ENCODE measurements at regions not wholly inside any gene's neighbourhood (a gene's known extent, or its start where the extent isn't known, plus 50 kb on each side); places are given as distances from the start of the nearest gene placed in this dataset.

- 93% methylated on average over 2 to 3 of the region's 3 CpGs for WGBS, 2 donors
- intact Hi-C loops (cut with DNase I), result no loop called here
- DNase-seq, result no peak
- Histone ChIP-seq H3K4me1 (peaks cover 0 to 10% (median 4%) of the 10 kb centered on the region in 3 donors), H3K27me3 (peaks cover 0 to 14% (median 0%) of the 10 kb centered on the region in 4 donors), H3K9me3 (no peaks in the 10 kb centered on the region), H3K36me3 (no peaks in the 10 kb centered on the region), H3K27ac (no peak overlapping the region), H3K4me3 (no peak overlapping the region)
- TF ChIP-seq POLR2A (IDR thresholded peaks at IDR 0.05), result no peak
- no peak for TF ChIP-seq CTCF (IDR thresholded peaks at IDR 0.05)
Measured at GRCh38 chr11:15602047-15602446, 487.3 kb downstream of the INSC start.

DNA sequence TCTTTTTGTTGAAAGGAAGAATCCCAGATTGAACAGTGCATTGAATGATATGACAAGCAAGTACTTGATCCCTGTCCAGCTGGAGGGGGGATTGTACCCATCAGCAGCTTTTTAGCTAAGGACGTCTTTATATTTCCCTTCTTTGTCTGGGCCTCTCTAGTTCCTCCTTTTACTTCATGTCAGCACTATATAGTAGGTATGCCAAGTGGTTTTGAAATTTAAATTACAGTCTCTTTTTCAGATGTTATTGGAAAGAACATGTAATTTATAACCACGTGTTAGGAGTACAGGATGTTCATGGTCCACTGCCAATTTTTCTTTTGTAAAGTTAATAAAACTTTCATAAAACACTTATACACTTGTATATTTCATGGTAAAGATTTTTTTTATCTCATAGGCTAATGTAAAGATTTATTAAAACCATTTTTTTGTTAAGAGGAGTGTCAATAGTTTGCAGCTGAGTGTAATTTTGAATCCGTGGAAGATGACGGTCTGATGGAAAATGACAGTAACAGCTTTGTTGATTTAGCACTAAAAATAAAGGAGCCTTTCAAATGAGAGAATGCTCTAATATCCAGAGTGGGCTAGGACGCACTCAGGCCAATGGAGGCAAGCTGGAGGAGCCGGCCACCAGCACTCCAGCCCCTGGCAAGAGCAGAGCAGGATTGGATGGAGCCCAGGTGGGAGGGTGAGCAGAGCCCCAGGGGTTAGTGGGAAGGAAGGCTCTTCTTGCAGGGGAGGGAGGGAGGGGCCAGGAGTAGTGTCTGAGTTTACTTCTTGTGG lies 488.3 kb downstream of the INSC start:
- no peak for DNase-seq
- Histone ChIP-seq H3K4me1 (peaks cover 0 to 10% (median 4%) of the 10 kb centered on the region in 3 donors), H3K36me3 (no peaks in the 10 kb centered on the region), H3K27ac (no peak overlapping the region), H3K9me3 (no peaks in the 10 kb centered on the region), H3K27me3 (peaks cover 0 to 17% (median 0%) of the 10 kb centered on the region in 4 donors), H3K4me3 (no peak overlapping the region)
- intact Hi-C loops (cut with DNase I), result no loop called here
- TF ChIP-seq CTCF (IDR thresholded peaks at IDR 0.05) (no peak), POLR2A (IDR thresholded peaks at IDR 0.05) (no peak)
- whole genome bisulfite sequencing, 2 donors, result 15 to 36% methylated on average over 5 to 6 of the region's 6 CpGs

GRCh38 chr11:15605094-15605493 lies 490.4 kb downstream of the INSC start:
- no peaks in the 10 kb centered on the region for H3K9me3 ChIP-seq
- 93 to 94% methylated on average over 2 of the region's 2 CpGs for WGBS, 2 donors
- no peaks in the 10 kb centered on the region for H3K36me3 ChIP-seq

GRCh38 chr11:15607361-15608036 lies 492.8 kb downstream of the INSC start:
- 78 to 82% methylated on average over 5 to 6 of the region's 6 CpGs for whole genome bisulfite sequencing, 2 donors
- Histone ChIP-seq H3K27ac (no peak overlapping the region), H3K4me1 (peaks cover 0 to 9% (median 2%) of the 10 kb centered on the region in 3 donors), H3K27me3 (peaks cover 0 to 20% (median 0%) of the 10 kb centered on the region in 4 donors), H3K4me3 (no peak overlapping the region), H3K9me3 (no peaks in the 10 kb centered on the region), H3K36me3 (no peaks in the 10 kb centered on the region)
- no peak for DNase-seq
- intact Hi-C loops (cut with DNase I), result no loop called here
- TF ChIP-seq POLR2A (IDR thresholded peaks at IDR 0.05) (no peak), CTCF (IDR thresholded peaks at IDR 0.05) (no peak)

More at GRCh38 chr11:15605094-15605493, 490.4 kb downstream of the INSC start:
- no peak for DNase-seq
- intact Hi-C loops (cut with DNase I), result no loop called here
- H3K27ac ChIP-seq, result no peak overlapping the region
- no peak overlapping the region for H3K4me3 ChIP-seq
- peaks cover 0 to 14% (median 0%) of the 10 kb centered on the region in 4 donors for H3K27me3 ChIP-seq
- TF ChIP-seq POLR2A (IDR thresholded peaks at IDR 0.05), result no peak
- no peak for TF ChIP-seq CTCF (IDR thresholded peaks at IDR 0.05)
- peaks cover 0 to 10% (median 4%) of the 10 kb centered on the region in 3 donors for H3K4me1 ChIP-seq

GRCh38 chr11:15609445-15609844 lies 494.7 kb downstream of the INSC start:
- intact Hi-C loops (cut with DNase I), result no loop called here
- no peak overlapping the region for H3K27ac ChIP-seq
- no peak for DNase-seq
- no peak overlapping the region for H3K4me3 ChIP-seq
- no peaks in the 10 kb centered on the region for H3K36me3 ChIP-seq
- H3K4me1 ChIP-seq, result no peaks in the 10 kb centered on the region
- no peak for TF ChIP-seq POLR2A (IDR thresholded peaks at IDR 0.05)
- no peak for TF ChIP-seq CTCF (IDR thresholded peaks at IDR 0.05)
- H3K27me3 ChIP-seq, result peaks cover 0 to 18% (median 0%) of the 10 kb centered on the region in 4 donors
- H3K9me3 ChIP-seq, result no peaks in the 10 kb centered on the region
- 87 to 100% methylated on average over 1 of the region's 1 CpG for WGBS, 2 donors
